Upper lobe of left lung (tissue), 6 donors: ENCODE measurements at regions not wholly inside any gene's neighbourhood (a gene's known extent, or its start where the extent isn't known, plus 50 kb on each side); places are given as distances from the start of the nearest gene placed in this dataset.

Experiments used
- ATAC-seq, 2 donors: fragments of 200-7000 bp; cut with Tn5 transposase; one replicate each; pipeline ENCODE4 v1.9.1; 2022; ENCODE audit warnings: mild to moderate bottlenecking in 2 of 2, moderate library complexity in 2 of 2; ENCODE audit not compliant: low FRiP score in 2 of 2
- DNase-seq, 2 donors: peaks; one replicate each; pipeline ENCODE4 v3.0.0-alpha.2; 2019 to 2020
- H3K27ac ChIP-seq, 4 donors: fragments of 200-600 bp; sonication (generic); one replicate each; pipeline ENCODE4 v1.5.1; 2016 to 2019
- H3K27me3 ChIP-seq, 4 donors: fragments of 200-600 bp; sonication (generic); one replicate each; pipeline ENCODE4 v1.5.1; 2017 to 2019
- H3K36me3 ChIP-seq, 4 donors: fragments of 200-600 bp; sonication (generic); one replicate each; pipeline ENCODE4 v1.5.1; 2016 to 2019
- H3K4me1 ChIP-seq, 4 donors: fragments of 200-600 bp; sonication (generic); one replicate each; pipeline ENCODE4 v1.5.1; 2018 to 2019
- H3K4me3 ChIP-seq, 4 donors: fragments of 200-600 bp; sonication (generic); one replicate each; pipeline ENCODE4 v1.5.1; 2017 to 2019; ENCODE audit warnings: mild to moderate bottlenecking in 2 of 4, moderate library complexity in 1 of 4
- H3K9me3 ChIP-seq, 4 donors: fragments of 200-600 bp; sonication (generic); one replicate each; pipeline ENCODE4 v1.5.1; 2018 to 2019
- CTCF ChIP-seq, 6 experiments: fragments of 450-650 bp in 4 of 6; fragments of 200-600 bp in 2 of 6; sonication (generic) in 2 of 6; IDR thresholded peaks; one replicate each; pipeline ENCODE4 v1.5.1; 2016 to 2019; ENCODE audit warnings: antibody characterized with exemption in 6 of 6
- EP300 ChIP-seq, 4 donors: sonication (generic); formaldehyde crosslinking; IDR thresholded peaks; one replicate each; pipeline ENCODE4 v1.5.1; 2017; ENCODE audit warnings: antibody characterized with exemption in 4 of 4, control low read depth in 2 of 4
- POLR2A ChIP-seq, 4 donors: fragments of 450-650 bp; IDR thresholded peaks; one replicate each; pipeline ENCODE4 v1.5.1; 2016 to 2017; ENCODE audit warnings: antibody characterized with exemption in 4 of 4, mild to moderate bottlenecking in 2 of 4
- POLR2AphosphoS5 ChIP-seq, 2 donors: sonication (generic); formaldehyde crosslinking; IDR thresholded peaks; one replicate each; pipeline ENCODE4 v1.5.1; 2017; ENCODE audit warnings: antibody characterized with exemption in 2 of 2
- WGBS, 2 donors: methylation state at CpG; one replicate each; pipeline ENCODE4 v1.1.5; 2017 to 2018; 5-methylcytosine and 5-hydroxymethylcytosine counted together
- donor health status: DM: no; HTN: no; CAD: no; lungs with moderate emphysema.
- donor health status: DM: no; HTN: yes; CAD: no; lungs with severe emphysema.

GRCh38 chr1:58994664-58995063 is 210.8 kb upstream of the JUN start:
- Histone ChIP-seq H3K27me3 (no peaks in the 10 kb centered on the region), H3K27ac (no peak overlapping the region), H3K9me3 (no peaks in the 10 kb centered on the region), H3K4me3 (no peak overlapping the region), H3K4me1 (peaks cover 0 to 4% (median 0%) of the 10 kb centered on the region in 4 donors), H3K36me3 (no peaks in the 10 kb centered on the region)
- WGBS, 2 donors = 78 to 85% methylated on average over 2 of the region's 2 CpGs
- ATAC-seq (no peak), DNase-seq (no peak)
- TF ChIP-seq POLR2A (IDR thresholded peaks at IDR 0.05) = no peak
- TF ChIP-seq CTCF (IDR thresholded peaks at IDR 0.05) = no peak
- no peak for TF ChIP-seq POLR2AphosphoS5 (IDR thresholded peaks at IDR 0.05)
- no peak for TF ChIP-seq EP300 (IDR thresholded peaks at IDR 0.05)

- no peak for DNase-seq
- Histone ChIP-seq H3K4me3 (no peak overlapping the region), H3K27me3 (no peaks in the 10 kb centered on the region), H3K27ac (no peak overlapping the region), H3K4me1 (peaks cover 0 to under 1% (median 0%) of the 10 kb centered on the region in 4 donors), H3K36me3 (no peaks in the 10 kb centered on the region), H3K9me3 (no peaks in the 10 kb centered on the region)
- WGBS, 2 donors = 98 to 100% methylated on average over 2 of the region's 2 CpGs
- ATAC-seq = no peak
- TF ChIP-seq CTCF (IDR thresholded peaks at IDR 0.05) = no peak
- no peak for TF ChIP-seq POLR2A (IDR thresholded peaks at IDR 0.05)
- no peak for TF ChIP-seq POLR2AphosphoS5 (IDR thresholded peaks at IDR 0.05)
- TF ChIP-seq EP300 (IDR thresholded peaks at IDR 0.05) = no peak
Observed at GRCh38 chr1:58996341-58997059, 212.7 kb upstream of the JUN start.

GRCh38 chr1:58997060-58997411 is 213.2 kb upstream of the JUN start:
- DNase-seq = no peak
- TF ChIP-seq CTCF (IDR thresholded peaks at IDR 0.05) (no peak), POLR2AphosphoS5 (IDR thresholded peaks at IDR 0.05) (no peak), EP300 (IDR thresholded peaks at IDR 0.05) (no peak), POLR2A (IDR thresholded peaks at IDR 0.05) (no peak)
- 75 to 76% methylated on average over 1 of the region's 1 CpG for WGBS, 2 donors
- Histone ChIP-seq H3K4me1 (no peaks in the 10 kb centered on the region), H3K36me3 (no peaks in the 10 kb centered on the region), H3K27ac (no peak overlapping the region), H3K9me3 (no peaks in the 10 kb centered on the region), H3K27me3 (no peaks in the 10 kb centered on the region), H3K4me3 (no peak overlapping the region)
- no peak for ATAC-seq

GRCh38 chr1:58997637-58998036 is 213.8 kb upstream of the JUN start:
- no peak for TF ChIP-seq EP300 (IDR thresholded peaks at IDR 0.05)
- TF ChIP-seq POLR2A (IDR thresholded peaks at IDR 0.05) = no peak
- no peak for TF ChIP-seq POLR2AphosphoS5 (IDR thresholded peaks at IDR 0.05)
- TF ChIP-seq CTCF (IDR thresholded peaks at IDR 0.05) = no peak
- no peaks in the 10 kb centered on the region for H3K4me1 ChIP-seq
- no peak for ATAC-seq
- no peak for DNase-seq
- no peak overlapping the region for H3K4me3 ChIP-seq
- H3K27ac ChIP-seq = no peak overlapping the region
- no peaks in the 10 kb centered on the region for H3K27me3 ChIP-seq
- H3K9me3 ChIP-seq = no peaks in the 10 kb centered on the region
- no peaks in the 10 kb centered on the region for H3K36me3 ChIP-seq
- WGBS, 2 donors = 100% methylated on average over 1 of the region's 1 CpG

- Histone ChIP-seq H3K27me3 (no peaks in the 10 kb centered on the region), H3K4me1 (no peaks in the 10 kb centered on the region), H3K9me3 (no peaks in the 10 kb centered on the region), H3K27ac (no peak overlapping the region), H3K36me3 (no peaks in the 10 kb centered on the region), H3K4me3 (no peak overlapping the region)
- WGBS, 2 donors = 83% methylated on average over 8 of the region's 8 CpGs
- DNase-seq (no peak), ATAC-seq (no peak)
- TF ChIP-seq CTCF (IDR thresholded peaks at IDR 0.05) (no peak), POLR2A (IDR thresholded peaks at IDR 0.05) (no peak), POLR2AphosphoS5 (IDR thresholded peaks at IDR 0.05) (no peak), EP300 (IDR thresholded peaks at IDR 0.05) (no peak)
Observed at GRCh38 chr1:58999676-59000075, 215.8 kb upstream of the JUN start.
